K562 (cell line): ENCODE measurements at regions not wholly inside any gene's neighbourhood (a gene's known extent, or its start where the extent isn't known, plus 50 kb on each side); places are given as distances from the start of the nearest gene placed in this dataset.

Experiments used
- ATAC-seq: fragments of 200-7000 bp; cut with Tn5 transposase; 3 replicates; pipeline ENCODE4 v1.9.1; 2020; ENCODE audit warnings: moderate library complexity
- BruUV-seq: library from RNA; stranded (reverse); fragments of 400-500 nt; replicated peaks from 2 replicates; lab custom pipeline; 2021; lab: Mats Ljungman, UMichigan
- CTCF ChIA-PET: fragments of 300-600 bp; formaldehyde crosslinking; extraction: SDS; loops from one replicate; lab custom pipeline; 2021; ENCODE audit warnings: low intra/inter-chr PET ratio; lab: Yijun Ruan, JAX
- POLR2A ChIA-PET: fragments of 300-600, 350-650 bp; sonication (Branson Sonifier 250); formaldehyde crosslinking; extraction: SDS; loops from one replicate; lab custom pipeline; 2021; ENCODE audit warnings: antibody characterized with exemption, inconsistent platforms; lab: Yijun Ruan, JAX
- DNase-seq, 4 experiments: peaks; one replicate each; pipeline versions ENCODE4 v3.0.0 to v3.0.0-alpha.2; 2011 to 2018; ENCODE audit warnings: low spot score in 3 of 4, mixed read lengths in 3 of 4; ENCODE audit errors: extremely low read depth in 1 of 4
- FAIRE-seq: peaks from 2 replicates; lab custom pipeline; 2011; peaks lifted over from hg19 to GRCh38; lab: Jason Lieb, UNC
- H2AFZ ChIP-seq: 2 replicates; pipeline ENCODE4 v1.6.0; 2011; ENCODE audit warnings: low read depth, low read length, control low read depth, inconsistent platforms
- H3K27ac ChIP-seq: fragments of 200-600 bp; 3 replicates; pipeline ENCODE4 v1.8.0; 2011; ENCODE audit warnings: low read depth, mild to moderate bottlenecking, control low read depth, inconsistent platforms, low read length, moderate library complexity, mixed read lengths; ENCODE audit errors: extremely low read depth
- H3K27me3 ChIP-seq, 2 experiments: fragments of 300-600 bp in 1 of 2; 2 replicates in 1 of 2; 3 replicates in 1 of 2; pipeline versions ENCODE4 v1.6.0 to v1.8.0; 2011; ENCODE audit warnings: inconsistent platforms in 2 of 2, low read length in 2 of 2, mild to moderate bottlenecking in 1 of 2, mixed read lengths in 1 of 2, moderate library complexity in 1 of 2; ENCODE audit not compliant: control insufficient read depth in 2 of 2, insufficient read depth in 2 of 2
- H3K36me3 ChIP-seq: fragments of 300-600 bp; 3 replicates; pipeline ENCODE4 v1.8.0; 2011; ENCODE audit warnings: mild to moderate bottlenecking, low read length, inconsistent platforms; ENCODE audit not compliant: control insufficient read depth, insufficient read depth
- H3K4me1 ChIP-seq, 2 experiments: fragments of 200-600 bp in 1 of 2; replicated peaks in 1 of 2; 2 replicates in 1 of 2; 3 replicates in 1 of 2; pipeline versions ENCODE4 v1.5.1 to v1.8.0; 2011; ENCODE audit warnings: inconsistent platforms in 2 of 2, low read length in 2 of 2, mild to moderate bottlenecking in 1 of 2, mixed read lengths in 1 of 2, moderate library complexity in 1 of 2; ENCODE audit not compliant: control insufficient read depth in 2 of 2, insufficient read depth in 2 of 2
- H3K4me2 ChIP-seq: 2 replicates; pipeline ENCODE4 v1.6.1; 2011; ENCODE audit warnings: low read length, control low read depth, inconsistent platforms, mixed read lengths; ENCODE audit not compliant: insufficient read depth
- H3K4me3 ChIP-seq: fragments of 200-600 bp; sonication (generic), shearing (Covaris generic); 2 replicates; pipeline ENCODE4 v1.5.1; 2016; ENCODE audit warnings: control low read depth, inconsistent platforms
- H3K79me2 ChIP-seq: fragments of 200-600 bp; 3 replicates; pipeline ENCODE4 v1.8.0; 2011; ENCODE audit warnings: low read length, inconsistent platforms; ENCODE audit not compliant: control insufficient read depth, insufficient read depth
- H3K9ac ChIP-seq, 2 experiments: 2 replicates each; pipeline versions ENCODE4 v1.6.0 to v1.6.1; 2011; ENCODE audit warnings: low read depth in 2 of 2, low read length in 2 of 2, control low read depth in 1 of 2, inconsistent platforms in 1 of 2, mild to moderate bottlenecking in 1 of 2, mixed read lengths in 1 of 2; ENCODE audit not compliant: insufficient read depth in 1 of 2
- H3K9me1 ChIP-seq: one replicate; pipeline ENCODE4 v1.6.0; 2011; ENCODE audit warnings: inconsistent platforms, mild to moderate bottlenecking, low read length, moderate library complexity; ENCODE audit not compliant: control insufficient read depth, insufficient read depth
- H3K9me3 ChIP-seq: replicated peaks from 2 replicates; pipeline ENCODE4 v1.5.1; 2011; ENCODE audit warnings: low read depth, low read length, inconsistent platforms; ENCODE audit not compliant: control insufficient read depth, insufficient read depth
- H4K20me1 ChIP-seq: replicated peaks from 2 replicates; pipeline ENCODE4 v1.6.1; 2011; ENCODE audit warnings: low read length, inconsistent platforms, mixed read lengths; ENCODE audit not compliant: control insufficient read depth, insufficient read depth
- CBFA2T2 ChIP-seq: fragments of 450-650 bp; conservative IDR thresholded peaks from 2 replicates; pipeline ENCODE4 v1.6.1; 2017; ENCODE audit warnings: mild to moderate bottlenecking
- CBX1 ChIP-seq: sonication (generic); IDR thresholded peaks from 2 replicates; pipeline ENCODE4 v1.6.1; 2016; ENCODE audit warnings: antibody characterized with exemption, low read depth, mild to moderate bottlenecking
- FOXA3 ChIP-seq, 2 experiments: fragments of 450-650 bp in 1 of 2; sonication (generic) in 1 of 2; formaldehyde crosslinking; IDR thresholded peaks in 1 of 2; conservative IDR thresholded peaks in 1 of 2; 2 replicates each; pipeline versions ENCODE4 v1.4.0 to v1.8.0; 2020 to 2022; ENCODE audit warnings: mild to moderate bottlenecking in 2 of 2, missing genetic modification reagents in 1 of 2
- KDM2B ChIP-seq: fragments of 250-450 bp; sonication (Bioruptor Pico); IDR thresholded peaks from 2 replicates; pipeline ENCODE4 v1.8.0; 2021; ENCODE audit warnings: mild to moderate bottlenecking, moderate library complexity
- RBM14 ChIP-seq: fragments of 200-400 bp; formaldehyde crosslinking; IDR thresholded peaks from 2 replicates; pipeline ENCODE4 v1.6.1; 2018; ENCODE audit warnings: low read depth, mild to moderate bottlenecking, low read length, moderate library complexity, borderline replicate concordance; ENCODE audit not compliant: insufficient read depth
- SETDB1 ChIP-seq: IDR thresholded peaks from one replicate; pipeline ENCODE4 v1.6.1; 2012; ENCODE audit warnings: low read length, control low read depth, inconsistent platforms
- SNIP1 ChIP-seq: fragments of 450-650 bp; IDR thresholded peaks from 2 replicates; pipeline ENCODE4 v1.7.1; 2017; ENCODE audit warnings: low read depth, mild to moderate bottlenecking
- SRF ChIP-seq, 2 experiments: fragments of 250-450, 450-650 bp in 1 of 2; sonication (Bioruptor Pico) in 1 of 2; sonication (generic) in 1 of 2; formaldehyde crosslinking; IDR thresholded peaks; 2 replicates each; pipeline versions ENCODE4 v1.5.0 to v1.5.1; 2020 to 2022; ENCODE audit warnings: mild to moderate bottlenecking in 1 of 2, missing genetic modification reagents in 1 of 2
- ZNF175 ChIP-seq: fragments of 200-800 bp; sonication (Bioruptor generic); IDR thresholded peaks from 2 replicates; pipeline ENCODE4 v1.6.1; 2016; ENCODE audit warnings: low read depth, mild to moderate bottlenecking, missing genetic modification characterization, missing compliant biosample characterization
- ZNF41 ChIP-seq: fragments of 250-450 bp; sonication (Bioruptor Pico); conservative IDR thresholded peaks from 2 replicates; pipeline ENCODE4 v1.4.0; 2020; ENCODE audit warnings: mild to moderate bottlenecking
- WGBS: fragments of 100-300 bp; shearing (Covaris generic); methylation state at CpG from one replicate; pipeline ENCODE4 v1.1.6; 2016; ENCODE audit warnings: low coverage, mixed read lengths; ENCODE audit not compliant: insufficient coverage; ENCODE audit errors: missing lambda C conversion rate; 5-methylcytosine and 5-hydroxymethylcytosine counted together
- in situ Hi-C: fragments of 300-500 bp; cut with MboI; formaldehyde crosslinking; loops from 4 replicates; pipeline ENCODE4 v1.15.0; 2018; ENCODE audit warnings: inconsistent platforms, mixed read lengths
- intact Hi-C: fragments of 100-400 bp; cut with micrococcal nuclease; formaldehyde crosslinking; loops from 2 replicates; pipeline ENCODE4 v1.14.2; 2022
- TF ChIP-seq, protein P1 (sequence below), 2 experiments: IDR thresholded peaks; 2 replicates each; pipeline ENCODE4 v1.6.1; 2012; ENCODE audit warnings: improper control_type of control experiment in 2 of 2, low read depth in 2 of 2, low read length in 2 of 2, borderline replicate concordance in 1 of 2
- TF ChIP-seq, protein P2 (sequence below): fragments of 250-450 bp; sonication (Bioruptor Pico); IDR thresholded peaks from 2 replicates; pipeline ENCODE4 v1.4.0; 2020; ENCODE audit warnings: mild to moderate bottlenecking, moderate library complexity
- TF ChIP-seq, protein P3 (sequence below): sonication (generic); formaldehyde crosslinking; IDR thresholded peaks from 2 replicates; pipeline ENCODE4 v1.8.0; 2022; ENCODE audit warnings: mild to moderate bottlenecking, missing genetic modification reagents
- TF ChIP-seq, protein P4 (sequence below): fragments of 450-650 bp; formaldehyde crosslinking; IDR thresholded peaks from 2 replicates; pipeline ENCODE4 v1.4.0; 2020; ENCODE audit warnings: mild to moderate bottlenecking, moderate library complexity

DNA sequence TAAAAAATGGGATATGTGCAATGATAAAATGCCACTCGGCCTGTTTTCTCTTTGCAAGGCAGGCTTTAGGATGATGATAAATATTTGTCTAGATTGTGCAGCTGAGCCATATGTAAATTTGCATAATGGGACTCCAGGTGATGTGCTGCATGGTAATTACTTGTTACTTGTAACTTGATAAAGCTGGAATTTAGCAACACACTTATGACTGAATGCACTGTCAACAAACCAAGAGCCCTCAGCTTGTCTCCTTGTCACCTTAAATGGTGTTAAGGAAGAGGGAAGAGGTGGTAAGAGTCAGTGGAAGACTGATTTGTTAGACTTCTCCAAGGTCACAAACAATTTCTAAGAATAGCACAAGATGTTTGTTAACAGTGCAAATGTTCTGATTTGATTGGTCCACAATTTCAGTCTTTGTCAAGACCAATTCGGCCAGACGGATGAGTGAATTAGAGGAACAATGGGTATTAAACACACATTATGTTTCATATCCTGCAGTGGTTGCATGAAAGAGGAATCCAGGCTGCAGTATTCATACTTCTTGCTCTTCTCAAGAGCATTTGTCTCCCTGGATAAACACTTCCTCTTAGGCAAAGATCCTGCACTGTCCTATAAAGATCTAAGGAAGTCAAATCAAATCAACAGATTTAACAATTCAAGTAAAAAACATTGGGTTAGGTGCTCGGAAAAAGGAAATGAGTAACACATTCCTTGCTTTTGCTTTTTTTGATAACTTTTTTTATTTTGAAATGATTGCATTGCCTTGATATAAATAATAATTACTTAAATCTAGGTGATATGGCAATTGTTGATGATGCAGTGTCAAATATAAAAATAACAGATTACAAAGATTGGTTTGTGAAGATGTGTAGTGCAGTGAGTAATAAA lies 448.3 kb upstream of the DDI1 start:
- WGBS, result 2% methylated on average over 4 of the region's 4 CpGs
- no peak overlapping the region for H3K9ac ChIP-seq
- BruUV-seq, result no TSS peak
- TF ChIP-seq, protein P1, sequence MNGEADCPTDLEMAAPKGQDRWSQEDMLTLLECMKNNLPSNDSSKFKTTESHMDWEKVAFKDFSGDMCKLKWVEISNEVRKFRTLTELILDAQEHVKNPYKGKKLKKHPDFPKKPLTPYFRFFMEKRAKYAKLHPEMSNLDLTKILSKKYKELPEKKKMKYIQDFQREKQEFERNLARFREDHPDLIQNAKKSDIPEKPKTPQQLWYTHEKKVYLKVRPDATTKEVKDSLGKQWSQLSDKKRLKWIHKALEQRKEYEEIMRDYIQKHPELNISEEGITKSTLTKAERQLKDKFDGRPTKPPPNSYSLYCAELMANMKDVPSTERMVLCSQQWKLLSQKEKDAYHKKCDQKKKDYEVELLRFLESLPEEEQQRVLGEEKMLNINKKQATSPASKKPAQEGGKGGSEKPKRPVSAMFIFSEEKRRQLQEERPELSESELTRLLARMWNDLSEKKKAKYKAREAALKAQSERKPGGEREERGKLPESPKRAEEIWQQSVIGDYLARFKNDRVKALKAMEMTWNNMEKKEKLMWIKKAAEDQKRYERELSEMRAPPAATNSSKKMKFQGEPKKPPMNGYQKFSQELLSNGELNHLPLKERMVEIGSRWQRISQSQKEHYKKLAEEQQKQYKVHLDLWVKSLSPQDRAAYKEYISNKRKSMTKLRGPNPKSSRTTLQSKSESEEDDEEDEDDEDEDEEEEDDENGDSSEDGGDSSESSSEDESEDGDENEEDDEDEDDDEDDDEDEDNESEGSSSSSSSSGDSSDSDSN (IDR thresholded peaks at IDR 0.05; ENCODE audit: borderline replicate concordance in 1 of 2, low read depth in 2 of 2, low read length in 2 of 2), result no peak
- TF ChIP-seq RBM14 (no peak), FOXA3 (CRISPR knock-in tag; conservative IDR thresholded peaks at IDR 0.05 in 1 of 2, IDR thresholded peaks at IDR 0.05 in 1 of 2) (no peak), SNIP1 (no peak), SETDB1 (no peak), CBX1 (no peak), KDM2B (no peak), CBFA2T2 (no peak), SRF (CRISPR knock-in tag; IDR thresholded peaks at IDR 0.05) (no peak), ZNF175 (CRISPR knock-in tag) (no peak), ZNF41 (CRISPR knock-in tag) (no peak)
- TF ChIP-seq, protein P2, sequence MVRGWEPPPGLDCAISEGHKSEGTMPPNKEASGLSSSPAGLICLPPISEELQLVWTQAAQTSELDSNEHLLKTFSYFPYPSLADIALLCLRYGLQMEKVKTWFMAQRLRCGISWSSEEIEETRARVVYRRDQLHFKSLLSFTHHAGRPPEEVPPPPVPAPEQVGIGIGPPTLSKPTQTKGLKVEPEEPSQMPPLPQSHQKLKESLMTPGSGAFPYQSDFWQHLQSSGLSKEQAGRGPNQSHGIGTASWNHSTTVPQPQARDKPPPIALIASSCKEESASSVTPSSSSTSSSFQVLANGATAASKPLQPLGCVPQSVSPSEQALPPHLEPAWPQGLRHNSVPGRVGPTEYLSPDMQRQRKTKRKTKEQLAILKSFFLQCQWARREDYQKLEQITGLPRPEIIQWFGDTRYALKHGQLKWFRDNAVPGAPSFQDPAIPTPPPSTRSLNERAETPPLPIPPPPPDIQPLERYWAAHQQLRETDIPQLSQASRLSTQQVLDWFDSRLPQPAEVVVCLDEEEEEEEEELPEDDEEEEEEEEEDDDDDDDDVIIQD (CRISPR knock-in tag), result no peak
- TF ChIP-seq, protein P3, sequence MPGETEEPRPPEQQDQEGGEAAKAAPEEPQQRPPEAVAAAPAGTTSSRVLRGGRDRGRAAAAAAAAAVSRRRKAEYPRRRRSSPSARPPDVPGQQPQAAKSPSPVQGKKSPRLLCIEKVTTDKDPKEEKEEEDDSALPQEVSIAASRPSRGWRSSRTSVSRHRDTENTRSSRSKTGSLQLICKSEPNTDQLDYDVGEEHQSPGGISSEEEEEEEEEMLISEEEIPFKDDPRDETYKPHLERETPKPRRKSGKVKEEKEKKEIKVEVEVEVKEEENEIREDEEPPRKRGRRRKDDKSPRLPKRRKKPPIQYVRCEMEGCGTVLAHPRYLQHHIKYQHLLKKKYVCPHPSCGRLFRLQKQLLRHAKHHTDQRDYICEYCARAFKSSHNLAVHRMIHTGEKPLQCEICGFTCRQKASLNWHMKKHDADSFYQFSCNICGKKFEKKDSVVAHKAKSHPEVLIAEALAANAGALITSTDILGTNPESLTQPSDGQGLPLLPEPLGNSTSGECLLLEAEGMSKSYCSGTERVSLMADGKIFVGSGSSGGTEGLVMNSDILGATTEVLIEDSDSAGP (CRISPR knock-in tag), result no peak
- TF ChIP-seq, protein P4, sequence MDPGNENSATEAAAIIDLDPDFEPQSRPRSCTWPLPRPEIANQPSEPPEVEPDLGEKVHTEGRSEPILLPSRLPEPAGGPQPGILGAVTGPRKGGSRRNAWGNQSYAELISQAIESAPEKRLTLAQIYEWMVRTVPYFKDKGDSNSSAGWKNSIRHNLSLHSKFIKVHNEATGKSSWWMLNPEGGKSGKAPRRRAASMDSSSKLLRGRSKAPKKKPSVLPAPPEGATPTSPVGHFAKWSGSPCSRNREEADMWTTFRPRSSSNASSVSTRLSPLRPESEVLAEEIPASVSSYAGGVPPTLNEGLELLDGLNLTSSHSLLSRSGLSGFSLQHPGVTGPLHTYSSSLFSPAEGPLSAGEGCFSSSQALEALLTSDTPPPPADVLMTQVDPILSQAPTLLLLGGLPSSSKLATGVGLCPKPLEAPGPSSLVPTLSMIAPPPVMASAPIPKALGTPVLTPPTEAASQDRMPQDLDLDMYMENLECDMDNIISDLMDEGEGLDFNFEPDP (CRISPR knock-in tag), result no peak

More for the DNA sequence above, 448.3 kb upstream of the DDI1 start:
- intact Hi-C loops, result no loop called here
- Histone ChIP-seq H3K79me2 (no peaks in the 10 kb centered on the region), H3K4me1 (no peaks in the 10 kb centered on the region), H3K4me2 (no peak overlapping the region), H3K27ac (no peak overlapping the region), H3K36me3 (no peaks in the 10 kb centered on the region), H2AFZ (no peak overlapping the region), H3K27me3 (no peaks in the 10 kb centered on the region), H3K9me1 (no peaks in the 10 kb centered on the region), H3K9me3 (no peaks in the 10 kb centered on the region; the same call in 1 of the 2 replicates), H4K20me1 (no peaks in the 10 kb centered on the region), H3K4me3 (no peak overlapping the region)
- DNase-seq (no peak), ATAC-seq (no peak), FAIRE-seq (no peak)
- ChIA-PET POLR2A (no interaction called here), CTCF (no interaction called here)
- in situ Hi-C loops, result no loop called here
